ENCODE measurements at regions not wholly inside any gene's neighbourhood (a gene's known extent, or its start where the extent isn't known, plus 50 kb on each side); places are given as distances from the start of the nearest gene placed in this dataset.
"Not testable (repeated sequence)": the region's sequence is repeated elsewhere in the genome, so short reads cannot be mapped to it uniquely, and the experiment has no call there.

DNA sequence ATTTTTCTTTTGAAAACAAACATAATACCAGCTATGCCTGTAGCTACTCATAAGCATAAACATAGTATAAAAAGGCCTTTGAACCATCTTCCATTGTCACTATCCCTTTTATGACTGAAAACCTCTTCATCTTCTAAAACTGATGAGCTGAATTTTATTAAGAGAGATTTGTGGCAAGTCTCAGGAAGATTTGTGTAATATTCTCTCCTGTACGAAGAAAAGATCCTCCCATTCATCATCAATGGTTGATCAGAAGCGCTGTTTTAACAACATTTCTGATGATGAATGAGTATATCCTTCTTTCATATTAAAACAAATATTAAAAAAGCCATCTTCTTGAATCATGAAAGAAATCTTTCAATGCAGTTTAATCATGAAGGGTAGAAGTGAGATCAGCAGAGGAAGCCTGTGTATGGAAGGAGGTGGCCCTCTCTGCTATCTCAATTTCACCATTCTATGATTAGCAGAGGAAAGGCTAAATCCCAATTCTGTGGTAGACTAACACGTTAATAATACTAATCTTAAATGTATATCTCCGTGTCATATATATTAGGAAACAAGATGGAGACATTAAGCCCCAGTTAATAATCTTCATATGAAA is 430.2 kb downstream of the FRK start:
- no peak for DNase-seq (ENCODE audit: low spot score)

DNA sequence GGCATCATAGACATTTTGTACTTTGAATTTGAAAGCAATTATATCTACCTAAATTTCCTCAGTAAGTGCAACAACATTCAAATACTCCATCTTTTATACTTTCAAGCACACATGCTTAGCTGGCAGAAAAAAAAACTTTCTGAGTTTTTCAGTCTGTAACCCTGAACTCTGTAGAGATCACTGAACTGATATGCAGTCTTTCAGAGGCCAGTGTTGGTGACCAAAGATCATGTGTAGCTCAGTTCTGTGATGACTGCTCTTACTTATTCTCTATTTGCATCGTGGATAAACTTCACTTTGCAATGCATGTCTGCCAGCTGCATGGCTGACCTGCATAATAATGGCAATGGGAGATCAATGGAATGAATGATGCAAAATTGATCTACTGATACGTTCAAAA is 431.3 kb downstream of the FRK start:
- DNase-seq (ENCODE audit: low spot score): no peak

GRCh38 chr6:115618256-115618655 is 442.4 kb downstream of the FRK start:
- no peak for DNase-seq (ENCODE audit: low spot score)

- DNase-seq (ENCODE audit: low spot score): no peak
These were observed 443.7 kb downstream of the FRK start for GRCh38 chr6:115617031-115617430.

DNA sequence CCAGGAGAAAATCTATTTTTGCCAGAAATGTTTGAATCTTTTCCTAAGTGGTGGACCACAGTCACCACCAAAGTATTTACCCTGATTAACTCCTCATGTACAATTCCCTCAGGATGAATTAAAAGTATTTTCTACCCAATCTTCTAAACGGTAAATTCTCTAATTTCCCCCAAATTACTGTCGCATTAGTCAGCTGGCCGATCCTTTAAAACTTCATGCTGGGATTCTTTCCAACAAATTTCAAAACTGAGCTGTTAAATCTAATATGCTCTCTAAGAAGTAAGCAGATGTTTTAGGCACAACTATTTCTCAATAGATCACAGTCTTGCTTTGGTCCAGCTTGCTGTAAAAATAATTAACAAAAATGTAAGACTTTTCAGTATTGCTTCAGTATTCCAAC is 447.2 kb downstream of the FRK start:
- DNase-seq (ENCODE audit: low spot score): no peak

DNA sequence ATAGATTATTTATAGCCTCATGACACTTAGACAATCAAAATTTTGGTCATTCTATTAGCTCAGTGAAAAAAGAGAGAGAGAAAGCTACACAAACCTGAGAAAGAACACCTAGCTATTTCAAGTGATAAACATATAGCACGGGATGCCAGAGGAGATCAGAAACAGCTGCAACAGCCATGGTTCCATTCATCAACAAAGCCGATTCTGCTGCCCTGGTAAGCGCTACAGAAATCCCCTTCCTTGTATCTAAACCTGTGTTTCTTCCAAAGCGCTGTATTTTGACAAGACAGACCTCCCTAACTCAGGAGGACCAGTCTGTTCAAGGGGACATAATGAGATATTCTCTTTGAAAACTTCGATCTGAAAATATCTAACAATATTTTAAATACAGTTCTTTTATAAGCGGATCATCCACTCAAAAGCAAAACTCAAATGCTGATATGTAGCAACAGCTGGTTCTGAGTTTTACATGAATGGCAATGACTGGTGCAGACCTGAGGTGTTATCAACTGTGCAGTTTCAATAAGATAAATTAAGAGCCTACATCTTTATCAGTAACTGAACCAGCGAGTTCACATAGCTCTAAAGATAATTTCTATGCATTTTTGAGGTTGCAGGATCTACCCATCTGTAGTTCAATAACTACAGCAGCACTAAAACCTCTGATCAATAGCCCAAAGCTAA is 447.8 kb downstream of the FRK start:
- DNase-seq (ENCODE audit: low spot score): no peak

GRCh38 chr6:115612216-115612615 is 448.5 kb downstream of the FRK start:
- no peak for DNase-seq (ENCODE audit: low spot score)

DNA sequence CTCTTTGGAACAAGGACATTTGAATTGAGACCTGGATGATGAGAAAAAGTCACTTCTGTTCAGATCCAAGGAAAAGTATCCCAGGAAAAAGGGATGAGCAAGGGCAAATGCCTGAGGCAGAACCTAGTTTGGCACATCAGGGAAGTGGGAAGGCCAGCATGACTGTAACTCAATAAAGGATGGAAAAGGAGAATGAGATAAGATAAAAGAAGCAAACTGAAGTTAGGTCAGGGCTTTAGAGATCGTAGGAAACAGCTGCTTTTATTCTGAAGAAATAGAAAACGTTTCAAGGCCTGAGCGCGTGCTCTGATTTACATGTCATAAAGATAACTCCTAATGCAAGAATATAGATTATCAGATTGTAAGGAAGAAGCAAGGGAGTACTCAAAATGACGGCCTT is 450.0 kb downstream of the FRK start:
- DNase-seq (ENCODE audit: low spot score): no peak

DNA sequence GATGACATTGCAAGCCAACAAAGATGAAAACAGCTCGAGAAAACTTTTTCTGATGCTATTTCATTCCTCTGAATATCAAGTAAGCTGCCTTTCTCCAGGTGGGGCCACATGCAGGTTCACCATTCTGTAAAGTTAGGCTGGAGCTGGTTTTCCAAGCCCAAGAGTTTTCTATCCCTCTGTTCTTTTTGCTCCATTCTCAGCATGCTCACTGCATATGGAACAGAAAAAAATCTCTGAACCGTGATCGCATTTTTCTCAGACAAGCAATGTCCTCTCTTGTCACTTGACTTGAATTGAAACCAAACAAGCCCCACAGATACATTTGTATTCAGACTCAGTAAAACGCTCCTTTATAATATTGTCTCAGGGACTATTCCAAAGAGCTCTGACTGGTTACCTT is 451.6 kb downstream of the FRK start:
- DNase-seq (ENCODE audit: low spot score): no peak

DNA sequence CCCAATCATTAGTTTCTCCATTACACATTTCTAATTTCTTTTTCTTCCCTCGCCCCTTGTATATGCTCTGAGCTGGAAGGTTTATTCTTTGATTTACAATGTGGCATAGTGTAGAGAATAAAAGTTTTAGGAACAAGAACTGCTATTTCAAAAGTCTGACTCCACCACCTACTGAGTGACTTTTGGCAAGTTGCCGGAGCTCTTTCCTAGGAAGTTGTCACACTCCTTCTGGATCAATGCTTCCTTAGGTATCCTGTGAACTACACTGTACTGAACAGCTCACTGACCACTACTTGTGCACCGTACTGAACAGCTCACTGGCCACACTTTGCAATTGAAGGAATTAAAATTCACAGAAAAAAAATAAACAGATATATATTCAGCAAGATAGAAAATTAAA is 458.2 kb downstream of the FRK start:
- DNase-seq (ENCODE audit: low spot score): no peak

DNA sequence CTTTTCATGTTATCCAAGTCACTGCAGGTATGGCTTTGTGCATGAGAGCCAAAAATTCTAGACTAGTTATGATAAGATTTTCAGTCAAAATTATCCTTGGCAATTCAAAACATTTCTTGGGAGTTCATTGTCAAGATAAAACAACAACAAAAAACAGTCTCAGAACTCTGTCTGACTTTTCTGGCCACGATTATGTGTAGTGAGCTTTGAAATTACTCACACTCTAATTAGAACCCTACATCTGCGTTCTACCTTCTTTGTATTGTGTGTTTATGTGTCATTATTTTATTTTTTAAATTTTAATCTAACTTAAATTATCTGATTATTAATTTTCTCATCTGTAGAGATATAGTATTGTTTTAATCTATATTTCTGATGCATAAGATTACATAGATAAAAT is 459.2 kb downstream of the FRK start:
- DNase-seq (ENCODE audit: low spot score): no peak

GRCh38 chr6:115601064-115601463 is 459.6 kb downstream of the FRK start:
- DNase-seq (ENCODE audit: low spot score): no peak

- DNase-seq (ENCODE audit: low spot score): no peak
These were observed 465.8 kb downstream of the FRK start for GRCh38 chr6:115594891-115595290.

DNA sequence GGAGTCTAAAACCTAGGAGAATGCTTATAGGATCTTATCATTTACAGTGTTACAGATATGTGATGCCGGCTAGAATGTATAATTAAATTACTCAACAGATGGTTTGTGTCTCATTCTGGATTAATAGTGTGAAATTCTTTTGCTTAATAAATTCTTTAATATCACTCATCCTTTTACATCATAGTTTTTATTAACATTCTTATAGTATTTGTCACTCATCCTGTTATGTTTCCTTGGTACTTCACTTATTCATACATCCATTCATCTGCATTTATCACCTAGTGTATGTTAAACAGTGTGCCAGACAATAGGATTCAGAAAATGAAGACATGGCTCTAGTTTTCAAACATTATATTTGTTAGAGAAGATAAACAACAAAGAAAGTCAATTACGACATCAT is 468.7 kb downstream of the FRK start:
- no peak for DNase-seq (ENCODE audit: low spot score)

- DNase-seq (ENCODE audit: low spot score): not testable (repeated sequence)
These were observed 471.6 kb downstream of the FRK start for GRCh38 chr6:115589072-115589471.

- DNase-seq (ENCODE audit: low spot score): no peak
These were observed 477.4 kb downstream of the FRK start for GRCh38 chr6:115583290-115583689.

DNA sequence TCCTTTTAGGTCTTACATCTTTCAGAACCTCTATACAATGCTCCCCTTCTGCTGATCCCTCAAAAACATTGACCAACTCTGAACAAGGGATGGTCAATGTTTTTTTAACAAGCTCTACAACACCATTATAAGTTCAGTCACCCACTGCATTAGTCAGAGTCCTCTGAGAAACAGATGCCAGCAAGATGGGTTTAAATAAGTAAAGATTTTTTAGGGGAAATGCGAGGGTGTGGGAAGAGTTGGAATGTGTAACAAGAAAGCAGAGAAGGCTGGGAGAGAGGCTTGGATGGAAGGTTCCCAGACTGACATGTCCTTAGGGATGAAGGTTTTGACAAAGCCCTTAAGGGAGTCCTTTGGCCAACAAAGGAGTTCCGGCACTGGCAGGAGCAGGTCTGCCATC is 478.3 kb downstream of the FRK start:
- DNase-seq (ENCODE audit: low spot score): no peak

DNA sequence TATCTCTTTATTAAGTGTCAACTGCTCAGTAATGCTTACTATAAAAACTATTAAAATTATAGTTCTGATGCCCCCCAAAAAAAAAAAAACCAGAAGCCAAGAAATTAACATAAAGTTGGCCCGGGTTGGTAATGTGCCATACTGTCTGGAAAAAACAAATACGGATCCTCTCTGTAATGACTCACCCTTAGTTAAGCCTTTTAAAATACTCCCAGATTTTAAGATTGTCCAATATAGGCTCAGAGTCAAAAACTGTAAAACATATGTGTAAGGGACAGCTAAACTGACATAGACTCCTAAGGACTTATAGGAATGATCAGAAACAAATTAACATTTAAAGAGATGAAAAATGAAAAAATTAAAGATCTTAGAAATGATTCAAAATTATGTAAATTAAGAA is 481.1 kb downstream of the FRK start:
- not testable (repeated sequence) for DNase-seq (ENCODE audit: low spot score)

GRCh38 chr6:115577270-115577669 is 483.4 kb downstream of the FRK start:
- DNase-seq (ENCODE audit: low spot score): no peak

GRCh38 chr6:115575285-115575684 is 485.4 kb downstream of the FRK start:
- DNase-seq (ENCODE audit: low spot score): no peak

DNA sequence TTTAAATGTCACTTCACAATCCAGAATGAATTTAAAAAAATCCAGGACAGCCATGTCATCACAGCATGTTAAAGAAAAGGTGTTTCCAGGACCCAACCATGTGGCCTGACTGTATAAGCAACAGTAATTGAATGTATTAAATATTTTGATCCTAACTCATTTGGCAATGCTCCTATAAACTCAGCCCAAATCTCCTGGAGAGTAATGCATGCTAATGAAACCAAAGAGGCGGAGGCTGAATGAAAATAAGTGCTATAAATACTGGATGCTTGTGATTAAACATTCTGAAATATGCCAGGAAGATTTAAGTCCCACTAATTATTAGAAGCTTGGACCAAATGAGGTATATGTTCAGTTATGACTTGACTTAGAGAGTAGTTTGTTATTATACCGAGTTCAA is 486.8 kb downstream of the FRK start:
- no peak for DNase-seq (ENCODE audit: low spot score)

DNA sequence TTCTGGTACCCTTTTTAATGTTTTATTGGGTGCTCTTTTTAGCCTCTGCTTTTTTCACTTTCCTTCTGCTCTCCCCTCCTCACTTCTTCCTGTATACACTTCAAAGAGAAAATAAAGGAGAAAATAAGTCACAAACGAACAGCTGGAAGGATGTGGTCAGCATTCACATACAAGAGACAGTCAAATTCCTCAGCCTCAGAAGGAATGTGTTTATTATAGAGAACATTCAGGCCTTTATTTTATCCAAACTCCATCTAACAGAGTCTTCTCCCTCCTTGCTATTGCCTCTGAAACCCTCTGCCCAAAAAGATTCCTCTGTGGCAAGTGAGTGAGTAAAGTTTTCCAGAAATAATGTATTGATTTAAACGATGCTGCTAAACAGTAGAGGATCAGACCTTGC is 490.4 kb downstream of the FRK start:
- no peak for DNase-seq (ENCODE audit: low spot score)

- DNase-seq (ENCODE audit: low spot score): no peak
These were observed 506.6 kb downstream of the FRK start for GRCh38 chr6:115554060-115554459.

DNA sequence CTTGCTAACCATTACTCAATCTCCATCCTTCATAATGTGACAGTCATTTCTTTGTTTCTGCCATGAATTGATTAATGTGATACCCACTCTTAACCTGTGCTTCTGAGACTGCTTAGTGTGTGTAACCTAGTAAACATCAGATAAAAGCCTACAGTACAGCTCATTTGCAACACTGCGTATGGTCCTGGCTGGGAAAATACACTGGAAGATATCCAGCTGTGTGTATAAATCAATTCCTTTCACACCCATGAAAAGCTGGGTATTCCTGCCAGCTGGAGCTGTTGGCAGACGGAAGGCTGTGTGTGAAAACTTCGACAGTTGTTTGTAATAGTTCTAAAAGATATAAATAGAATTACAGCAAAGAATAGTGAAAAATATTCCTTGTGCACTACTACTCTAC is 509.2 kb downstream of the FRK start:
- no peak for DNase-seq (ENCODE audit: low spot score)

- no peak for DNase-seq (ENCODE audit: low spot score)
These were observed 515.1 kb downstream of the FRK start for GRCh38 chr6:115545672-115545986.

Measured in HuH-7.5 (cell line).